GM23338 (cell line): ENCODE measurements at regions not wholly inside any gene's neighbourhood (a gene's known extent, or its start where the extent isn't known, plus 50 kb on each side); places are given as distances from the start of the nearest gene placed in this dataset.
A peak's percentile ranks its signal among the peaks of the same experiment; 100 is the strongest.

Source experiments
- ATAC-seq: fragments of 200-7000 bp; cut with Tn5 transposase; 3 replicates; pipeline ENCODE4 v1.9.1; 2020
- DNase-seq: peaks from one replicate; pipeline ENCODE4 v3.0.0-alpha.2; 2015; ENCODE audit warnings: low spot score
- H2AFZ ChIP-seq: fragments of 200-600 bp; sonication (generic); 2 replicates; pipeline ENCODE4 v1.8.0; 2016; ENCODE audit warnings: antibody characterized with exemption, mild to moderate bottlenecking, moderate library complexity
- H3F3A ChIP-seq: fragments of 200-600 bp; sonication (generic); replicated peaks from 2 replicates; pipeline ENCODE4 v1.8.0; 2017; ENCODE audit warnings: antibody characterized with exemption, mixed run types, low read depth
- H3K27ac ChIP-seq: fragments of 200-600 bp; sonication (generic); 2 replicates; pipeline ENCODE4 v1.6.1; 2016; ENCODE audit warnings: low read depth
- H3K27me3 ChIP-seq: fragments of 200-600 bp; sonication (generic); 2 replicates; pipeline ENCODE4 v1.8.0; 2016; ENCODE audit warnings: mild to moderate bottlenecking, mixed run types, moderate library complexity; ENCODE audit not compliant: insufficient read depth
- H3K36me3 ChIP-seq: fragments of 200-600 bp; sonication (generic); 2 replicates; pipeline ENCODE4 v1.8.0; 2016; ENCODE audit warnings: mild to moderate bottlenecking; ENCODE audit not compliant: insufficient read depth
- H3K4me1 ChIP-seq: fragments of 200-600 bp; sonication (generic); 2 replicates; pipeline ENCODE4 v1.8.0; 2016; ENCODE audit warnings: mild to moderate bottlenecking, moderate library complexity; ENCODE audit not compliant: insufficient read depth
- H3K4me2 ChIP-seq: fragments of 200-600 bp; sonication (generic); 2 replicates; pipeline ENCODE4 v1.7.1; 2017; ENCODE audit warnings: mixed run types
- H3K4me3 ChIP-seq: fragments of 200-600 bp; sonication (generic); 2 replicates; pipeline ENCODE4 v1.6.1; 2016; ENCODE audit warnings: mixed run types
- H3K79me2 ChIP-seq: fragments of 200-600 bp; sonication (generic); replicated peaks from 2 replicates; pipeline ENCODE4 v1.8.0; 2017; ENCODE audit warnings: mild to moderate bottlenecking; ENCODE audit not compliant: insufficient read depth
- H3K9me2 ChIP-seq: fragments of 200-600 bp; sonication (generic); 2 replicates; pipeline ENCODE4 v1.8.0; 2017; ENCODE audit not compliant: insufficient read depth
- H4K20me1 ChIP-seq: fragments of 200-600 bp; sonication (generic); replicated peaks from 2 replicates; pipeline ENCODE4 v1.8.0; 2017; ENCODE audit warnings: mild to moderate bottlenecking; ENCODE audit not compliant: insufficient read depth
- H3K27ac Mint-ChIP-seq: 2 replicates; pipeline ENCODE4 v1.8.0; 2020; ENCODE audit warnings: inconsistent platforms, mild to moderate bottlenecking, moderate library complexity, mixed read lengths
- H3K27me3 Mint-ChIP-seq: 3 replicates; pipeline ENCODE4 v1.8.0; 2022; ENCODE audit warnings: low read depth, mild to moderate bottlenecking, moderate library complexity, mixed read lengths, inconsistent platforms; ENCODE audit not compliant: insufficient read depth, poor library complexity
- H3K36me3 Mint-ChIP-seq: 3 replicates; pipeline ENCODE4 v1.8.0; 2021; ENCODE audit warnings: low read depth, mild to moderate bottlenecking, inconsistent platforms, moderate library complexity, mixed read lengths
- H3K4me1 Mint-ChIP-seq: 3 replicates; pipeline ENCODE4 v1.8.0; 2020; ENCODE audit warnings: mild to moderate bottlenecking, inconsistent platforms, mixed read lengths
- H3K4me3 Mint-ChIP-seq: 3 replicates; pipeline ENCODE4 v1.8.0; 2021; ENCODE audit warnings: moderate library complexity, mild to moderate bottlenecking, inconsistent platforms, mixed read lengths
- H3K9me3 Mint-ChIP-seq: 3 replicates; pipeline ENCODE4 v1.8.0; 2020; ENCODE audit warnings: moderate library complexity, mild to moderate bottlenecking, inconsistent platforms, mixed read lengths
- CREB1 ChIP-seq: fragments of 250-450 bp; sonication (Bioruptor Pico); IDR thresholded peaks from 2 replicates; pipeline ENCODE4 v1.5.0; 2020; ENCODE audit warnings: low read depth, mild to moderate bottlenecking, moderate library complexity
- CTCF ChIP-seq, 2 experiments: fragments of 200-600 bp in 1 of 2; sonication (generic) in 1 of 2; conservative IDR thresholded peaks; 2 replicates each; pipeline versions ENCODE4 v1.5.1 to v1.6.1; 2016 to 2017; ENCODE audit warnings: antibody characterized with exemption in 2 of 2, low read depth in 2 of 2, mild to moderate bottlenecking in 2 of 2, moderate library complexity in 1 of 2
- EZH2 ChIP-seq: fragments of 200-600 bp; sonication (generic); IDR thresholded peaks from one replicate; pipeline ENCODE4 v1.8.0; 2017; ENCODE audit warnings: antibody characterized with exemption, mild to moderate bottlenecking, low read depth; ENCODE audit not compliant: unreplicated experiment
- JUNB ChIP-seq: IDR thresholded peaks from one replicate; pipeline ENCODE4 v1.6.1; 2016; ENCODE audit warnings: antibody characterized with exemption; ENCODE audit not compliant: unreplicated experiment
- NANOG ChIP-seq: IDR thresholded peaks from 2 replicates; pipeline ENCODE4 v1.6.1; 2016; ENCODE audit warnings: antibody characterized with exemption, borderline replicate concordance
- REST ChIP-seq: IDR thresholded peaks from one replicate; pipeline ENCODE4 v1.6.1; 2018; ENCODE audit warnings: antibody characterized with exemption; ENCODE audit not compliant: unreplicated experiment
- STAT1 ChIP-seq: IDR thresholded peaks from one replicate; pipeline ENCODE4 v1.6.1; 2016; ENCODE audit warnings: antibody characterized with exemption; ENCODE audit not compliant: unreplicated experiment
- ZNF114 ChIP-seq: fragments of 250-450 bp; sonication (Bioruptor Pico); IDR thresholded peaks from 2 replicates; pipeline ENCODE4 v1.5.0; 2020; ENCODE audit warnings: mild to moderate bottlenecking, moderate library complexity
- TF ChIP-seq, protein P1 (sequence below): IDR thresholded peaks from 2 replicates; pipeline ENCODE4 v1.6.1; 2016; ENCODE audit warnings: antibody characterized with exemption

DNA sequence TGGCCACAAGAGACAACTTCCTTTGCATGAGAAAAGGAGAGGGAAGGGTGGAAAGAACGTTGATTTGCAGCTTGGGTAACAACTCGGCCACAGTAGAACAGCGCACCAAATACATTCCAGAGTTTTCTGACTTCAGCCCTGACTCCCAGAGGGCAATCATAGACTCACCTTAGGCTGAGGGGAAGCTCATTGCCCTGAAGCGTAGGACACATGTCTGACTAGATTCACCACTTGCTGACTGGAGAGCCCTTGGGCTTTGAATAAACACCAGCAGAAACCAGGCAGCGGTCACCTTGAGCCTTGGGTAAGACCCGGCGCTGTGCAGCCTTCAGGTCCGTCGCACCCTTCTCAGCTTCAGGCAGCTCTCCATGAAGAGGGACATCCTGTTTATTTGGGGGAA lies 151.8 kb upstream of the GRIA4 start:
- Mint-ChIP-seq H3K9me3 (no peaks in the 10 kb centered on the region), H3K4me1 (no peaks in the 10 kb centered on the region), H3K27me3 (no peaks in the 10 kb centered on the region), H3K4me3 (no peak overlapping the region), H3K27ac (no peak overlapping the region), H3K36me3 (no peaks in the 10 kb centered on the region)
- H3F3A ChIP-seq = no peaks in the 10 kb centered on the region
- H3K36me3 ChIP-seq = no peaks in the 10 kb centered on the region
- no peaks in the 10 kb centered on the region for H3K79me2 ChIP-seq
- no peaks in the 10 kb centered on the region for H4K20me1 ChIP-seq
- H3K4me3 ChIP-seq = no peak overlapping the region
- ATAC-seq (no peak), DNase-seq (no peak)
- no peak overlapping the region for H2AFZ ChIP-seq
- TF ChIP-seq CREB1 (CRISPR knock-in tag) (no peak), NANOG (no peak), STAT1 (no peak), JUNB (no peak), EZH2 (no peak), REST (no peak)
- TF ChIP-seq, protein P1, sequence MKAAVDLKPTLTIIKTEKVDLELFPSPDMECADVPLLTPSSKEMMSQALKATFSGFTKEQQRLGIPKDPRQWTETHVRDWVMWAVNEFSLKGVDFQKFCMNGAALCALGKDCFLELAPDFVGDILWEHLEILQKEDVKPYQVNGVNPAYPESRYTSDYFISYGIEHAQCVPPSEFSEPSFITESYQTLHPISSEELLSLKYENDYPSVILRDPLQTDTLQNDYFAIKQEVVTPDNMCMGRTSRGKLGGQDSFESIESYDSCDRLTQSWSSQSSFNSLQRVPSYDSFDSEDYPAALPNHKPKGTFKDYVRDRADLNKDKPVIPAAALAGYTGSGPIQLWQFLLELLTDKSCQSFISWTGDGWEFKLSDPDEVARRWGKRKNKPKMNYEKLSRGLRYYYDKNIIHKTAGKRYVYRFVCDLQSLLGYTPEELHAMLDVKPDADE = no peak
- H3K4me2 ChIP-seq = no peak overlapping the region
- no peaks in the 10 kb centered on the region for H3K4me1 ChIP-seq
- no peaks in the 10 kb centered on the region for H3K27me3 ChIP-seq
- no peaks in the 10 kb centered on the region for H3K9me2 ChIP-seq
- no peak overlapping the region for H3K27ac ChIP-seq

DNA sequence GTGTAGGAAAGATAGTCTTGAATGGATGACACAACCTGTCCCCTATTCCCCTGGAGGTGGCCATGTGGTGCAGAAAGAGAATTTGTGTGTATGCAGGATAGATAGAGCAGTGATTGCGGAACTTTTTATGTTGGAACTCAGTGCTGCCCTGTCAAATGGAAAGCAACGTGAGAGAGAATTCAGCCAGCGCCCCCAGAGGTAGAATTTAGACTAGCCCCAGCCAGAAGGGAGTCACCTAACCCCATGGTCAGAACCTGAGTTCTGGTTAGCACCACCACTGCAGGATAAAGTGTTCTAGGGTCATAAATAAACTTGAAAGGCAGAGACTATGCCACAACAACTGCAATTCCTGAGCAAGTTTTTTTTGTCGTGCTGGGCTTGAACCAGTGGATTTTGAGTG lies 152.9 kb upstream of the GRIA4 start:
- Histone ChIP-seq H3K36me3 (no peaks in the 10 kb centered on the region), H3K4me1 (no peaks in the 10 kb centered on the region), H3K27me3 (no peaks in the 10 kb centered on the region), H3K27ac (no peak overlapping the region), H3K4me3 (no peak overlapping the region), H3K79me2 (no peaks in the 10 kb centered on the region), H3K4me2 (no peak overlapping the region), H4K20me1 (no peaks in the 10 kb centered on the region), H2AFZ (no peak overlapping the region), H3K9me2 (no peaks in the 10 kb centered on the region), H3F3A (no peaks in the 10 kb centered on the region)
- Mint-ChIP-seq H3K27me3 (no peaks in the 10 kb centered on the region), H3K4me3 (no peak overlapping the region), H3K36me3 (no peaks in the 10 kb centered on the region), H3K27ac (no peak overlapping the region), H3K9me3 (no peaks in the 10 kb centered on the region), H3K4me1 (no peaks in the 10 kb centered on the region)
- TF ChIP-seq CTCF (conservative IDR thresholded peaks at IDR 0.05; ENCODE audit: low read depth in 2 of 2) (peak; percentile 59), ZNF114 (CRISPR knock-in tag) (no peak)
- peak; percentile 68 for DNase-seq
- peak; percentile 88 for ATAC-seq
